ENCODE measurements at regions not wholly inside any gene's neighbourhood (a gene's known extent, or its start where the extent isn't known, plus 50 kb on each side); places are given as distances from the start of the nearest gene placed in this dataset. TPM values are rescaled to one million over a fixed set of nuclear protein-coding genes. Genes with fewer than 3 reads are reported as not detected.

Small RNA genes lying in the stretch of these regions (microRNA-seq; reads per million reads assigned to microRNA genes)
- gene MIR4277 = not detected
